ENCODE measurements at regions not wholly inside any gene's neighbourhood (a gene's known extent, or its start where the extent isn't known, plus 50 kb on each side); places are given as distances from the start of the nearest gene placed in this dataset.

GRCh38 chr1:5725855-5726585 is 266.2 kb downstream of the NPHP4 start:
- ATAC-seq (ENCODE audit: poor library complexity) (no peak), DNase-seq (peak; percentile 7)
- intact Hi-C loops (cut with DNase I): no loop called here

- intact Hi-C loops (cut with DNase I): no loop called here
- ATAC-seq (ENCODE audit: poor library complexity) (peak; percentile 55), DNase-seq (peak; percentile 32)
These were observed 266.8 kb downstream of the NPHP4 start for GRCh38 chr1:5725406-5725805.

- intact Hi-C loops (cut with DNase I): no loop called here
- peak; percentile 69 for ATAC-seq (ENCODE audit: poor library complexity)
- no peak for DNase-seq
These were observed 267.4 kb downstream of the NPHP4 start for GRCh38 chr1:5724847-5725246.

GRCh38 chr1:5722635-5723164 is 269.5 kb downstream of the NPHP4 start:
- DNase-seq (no peak), ATAC-seq (ENCODE audit: poor library complexity) (peak; percentile 45)
- intact Hi-C loops (cut with DNase I): no loop called here

- intact Hi-C loops (cut with DNase I): no loop called here
- DNase-seq (no peak), ATAC-seq (ENCODE audit: poor library complexity) (no peak)
These were observed 270.5 kb downstream of the NPHP4 start for GRCh38 chr1:5721634-5722215.

- no peak for ATAC-seq (ENCODE audit: poor library complexity)
- intact Hi-C loops (cut with DNase I): no loop called here
- DNase-seq: no peak
These were observed 271.3 kb downstream of the NPHP4 start for GRCh38 chr1:5720936-5721335.

GRCh38 chr1:5720484-5720883 is 271.7 kb downstream of the NPHP4 start:
- intact Hi-C loops (cut with DNase I): no loop called here
- ATAC-seq (ENCODE audit: poor library complexity) (no peak), DNase-seq (no peak)

GRCh38 chr1:5720045-5720444 is 272.2 kb downstream of the NPHP4 start:
- intact Hi-C loops (cut with DNase I): no loop called here
- ATAC-seq (ENCODE audit: poor library complexity) (no peak), DNase-seq (no peak)

- no peak for DNase-seq
- no peak for ATAC-seq (ENCODE audit: poor library complexity)
- intact Hi-C loops (cut with DNase I): no loop called here
These were observed 273.2 kb downstream of the NPHP4 start for GRCh38 chr1:5718831-5719632.

GRCh38 chr1:5717031-5717682 is 275.1 kb downstream of the NPHP4 start:
- DNase-seq: no peak
- ATAC-seq (ENCODE audit: poor library complexity): no peak
- intact Hi-C loops (cut with DNase I): no loop called here

- ATAC-seq (ENCODE audit: poor library complexity) (no peak), DNase-seq (no peak)
- intact Hi-C loops (cut with DNase I): no loop called here
These were observed 276.1 kb downstream of the NPHP4 start for GRCh38 chr1:5716126-5716525.

GRCh38 chr1:5713101-5714010 is 278.9 kb downstream of the NPHP4 start:
- ATAC-seq (ENCODE audit: poor library complexity) (no peak), DNase-seq (no peak)
- intact Hi-C loops (cut with DNase I): no loop called here

- DNase-seq (no peak), ATAC-seq (ENCODE audit: poor library complexity) (no peak)
- intact Hi-C loops (cut with DNase I): no loop called here
These were observed 280.1 kb downstream of the NPHP4 start for GRCh38 chr1:5711956-5712645.

- intact Hi-C loops (cut with DNase I): no loop called here
- ATAC-seq (ENCODE audit: poor library complexity) (no peak), DNase-seq (no peak)
These were observed 281.1 kb downstream of the NPHP4 start for GRCh38 chr1:5711079-5711478.

GRCh38 chr1:5709976-5710375 is 282.2 kb downstream of the NPHP4 start:
- ATAC-seq (ENCODE audit: poor library complexity): no peak
- intact Hi-C loops (cut with DNase I): no loop called here

GRCh38 chr1:5709461-5709975 is 282.7 kb downstream of the NPHP4 start:
- intact Hi-C loops (cut with DNase I): no loop called here
- ATAC-seq (ENCODE audit: poor library complexity) (no peak), DNase-seq (no peak)

More at GRCh38 chr1:5709976-5710375, 282.2 kb downstream of the NPHP4 start:
- DNase-seq: no peak
